Ectodermal cell (in vitro differentiated cells): ENCODE measurements at regions not wholly inside any gene's neighbourhood (a gene's known extent, or its start where the extent isn't known, plus 50 kb on each side); places are given as distances from the start of the nearest gene placed in this dataset.
"Not testable (repeated sequence)": the region's sequence is repeated elsewhere in the genome, so short reads cannot be mapped to it uniquely, and the experiment has no call there.

ENCODE experiments used
- H3K27ac ChIP-seq: 2 replicates; pipeline ENCODE4 v1.7.0; 2013; ENCODE audit warnings: mild to moderate bottlenecking, low read depth, low read length; ENCODE audit not compliant: insufficient read depth, poor library complexity, severe bottlenecking
- H3K27me3 ChIP-seq: 2 replicates; pipeline ENCODE4 v1.7.0; 2013; ENCODE audit warnings: mild to moderate bottlenecking, low read length; ENCODE audit not compliant: insufficient read depth, control insufficient read depth, poor library complexity, severe bottlenecking
- H3K36me3 ChIP-seq: one replicate; pipeline ENCODE4 v1.7.0; 2013; ENCODE audit warnings: low read length; ENCODE audit not compliant: control insufficient read depth, insufficient read depth
- H3K4me1 ChIP-seq: one replicate; pipeline ENCODE4 v1.7.0; 2013; ENCODE audit warnings: low read length; ENCODE audit not compliant: control insufficient read depth, insufficient read depth
- H3K4me3 ChIP-seq: 2 replicates; pipeline ENCODE4 v1.7.0; 2013; ENCODE audit warnings: low read depth, low read length, control low read depth; ENCODE audit not compliant: insufficient read depth
- H3K9me3 ChIP-seq: 2 replicates; pipeline ENCODE4 v1.7.0; 2013; ENCODE audit warnings: mild to moderate bottlenecking, low read length, moderate library complexity; ENCODE audit not compliant: control insufficient read depth
- WGBS, 2 experiments: methylation state at CpG; one replicate each; pipeline ENCODE4 v1.1.7; 2013; ENCODE audit warnings: missing lambda C conversion rate in 2 of 2; 5-methylcytosine and 5-hydroxymethylcytosine counted together

DNA sequence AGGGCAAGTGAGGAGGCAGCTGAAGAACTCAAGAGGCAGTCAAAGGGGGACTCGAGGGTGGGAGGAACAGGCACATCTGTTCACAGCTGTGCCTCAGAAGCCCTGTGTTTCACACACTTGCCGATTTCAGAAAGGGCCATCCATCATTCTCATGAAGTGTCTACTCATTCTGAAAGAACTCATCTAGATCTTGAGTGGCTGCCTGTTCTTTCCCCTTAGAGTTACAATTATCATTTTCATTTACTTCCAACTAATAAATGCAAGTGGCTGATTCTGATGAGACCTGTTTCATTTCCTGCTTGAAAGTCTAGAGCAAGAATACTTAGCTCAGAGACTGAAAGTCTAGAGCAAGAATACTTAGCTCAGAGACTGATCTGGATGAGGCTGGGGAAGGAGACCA lies 1145.1 kb downstream of the UQCRFS1 start:
- no peak overlapping the region for H3K4me3 ChIP-seq
- no peaks in the 10 kb centered on the region for H3K27me3 ChIP-seq
- H3K36me3 ChIP-seq: no peaks in the 10 kb centered on the region
- H3K9me3 ChIP-seq: no peaks in the 10 kb centered on the region
- no peak overlapping the region for H3K27ac ChIP-seq
- no peaks in the 10 kb centered on the region for H3K4me1 ChIP-seq
- WGBS, 2 experiments: 83 to 86% methylated on average over 2 of the region's 2 CpGs

DNA sequence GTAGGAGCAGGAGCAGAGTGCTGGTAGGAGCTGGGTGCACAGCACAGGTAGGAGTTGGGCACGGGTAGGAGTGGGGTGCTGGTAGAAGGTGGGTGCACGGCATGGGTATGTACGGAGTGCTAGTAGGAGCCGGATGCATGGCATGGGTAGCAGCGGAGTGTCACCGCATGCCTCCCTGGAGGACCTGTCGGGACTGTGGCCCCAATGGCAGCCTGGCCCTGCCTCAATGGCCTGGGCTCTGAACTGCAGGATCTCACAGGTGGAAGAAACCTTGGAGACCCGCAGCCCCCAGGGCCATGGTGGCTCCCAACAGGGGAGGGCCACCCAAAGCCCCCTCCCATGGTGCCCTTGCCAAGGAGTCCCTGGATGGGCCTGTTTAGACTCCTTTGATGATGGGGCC lies 1146.0 kb downstream of the UQCRFS1 start:
- no peak overlapping the region for H3K4me3 ChIP-seq
- no peaks in the 10 kb centered on the region for H3K4me1 ChIP-seq
- H3K9me3 ChIP-seq: no peaks in the 10 kb centered on the region
- H3K27me3 ChIP-seq: no peaks in the 10 kb centered on the region
- H3K27ac ChIP-seq: no peak overlapping the region
- WGBS, 2 experiments: 94% methylated on average over 8 of the region's 8 CpGs
- no peaks in the 10 kb centered on the region for H3K36me3 ChIP-seq

DNA sequence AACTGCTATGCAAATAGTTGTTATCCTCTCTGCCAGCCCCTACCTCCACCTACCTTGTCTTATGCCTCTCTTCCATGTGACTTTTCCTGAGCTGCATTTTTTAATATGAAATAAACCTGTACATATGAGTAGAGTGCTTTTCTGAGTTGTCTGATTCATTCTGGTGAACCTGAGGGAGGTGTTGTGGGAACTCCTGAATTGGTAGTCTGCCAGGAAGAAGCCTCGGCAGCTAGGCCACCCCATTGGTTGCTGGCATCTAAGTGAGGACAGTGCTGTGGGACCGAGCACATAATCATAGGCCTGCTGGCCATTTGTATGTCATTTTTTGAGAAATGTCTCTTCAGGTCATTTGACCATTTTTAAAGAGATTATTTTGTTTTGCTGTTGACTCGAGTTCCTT lies 1146.8 kb downstream of the UQCRFS1 start:
- 91 to 97% methylated on average over 3 of the region's 3 CpGs for WGBS, 2 experiments
- Histone ChIP-seq H3K4me1 (no peaks in the 10 kb centered on the region), H3K27ac (no peak overlapping the region), H3K9me3 (no peaks in the 10 kb centered on the region), H3K36me3 (no peaks in the 10 kb centered on the region), H3K4me3 (no peak overlapping the region), H3K27me3 (no peaks in the 10 kb centered on the region)

DNA sequence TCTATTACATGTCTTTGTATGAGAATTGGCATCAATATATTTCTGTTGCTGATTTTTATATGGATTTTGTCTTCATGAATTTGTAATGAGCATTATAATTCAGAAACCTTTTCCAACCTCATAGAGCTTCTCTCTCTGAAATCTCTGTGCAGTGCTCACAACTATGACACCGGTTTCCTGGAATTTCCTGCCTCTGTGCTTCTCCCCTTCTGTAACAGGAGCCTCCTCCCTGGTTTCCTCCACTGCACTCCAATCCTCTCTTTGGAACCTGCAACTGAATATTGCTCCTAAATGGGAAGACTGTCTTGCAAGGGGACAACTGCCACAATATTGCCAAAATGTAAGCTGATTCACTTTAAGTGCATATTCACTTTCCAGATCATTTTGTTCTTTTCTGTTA lies 1147.9 kb downstream of the UQCRFS1 start:
- Histone ChIP-seq H3K36me3 (no peaks in the 10 kb centered on the region), H3K4me3 (no peak overlapping the region), H3K9me3 (no peaks in the 10 kb centered on the region), H3K27ac (no peak overlapping the region), H3K27me3 (no peaks in the 10 kb centered on the region), H3K4me1 (no peaks in the 10 kb centered on the region)
- WGBS, 2 experiments: 67% methylated on average over 1 of the region's 1 CpG

- H3K27ac ChIP-seq: no peak overlapping the region
- no peaks in the 10 kb centered on the region for H3K36me3 ChIP-seq
- no peak overlapping the region for H3K4me3 ChIP-seq
- H3K4me1 ChIP-seq: no peaks in the 10 kb centered on the region
- 92 to 96% methylated on average over 1 of the region's 2 CpGs for WGBS, 2 experiments
- no peaks in the 10 kb centered on the region for H3K27me3 ChIP-seq
- no peaks in the 10 kb centered on the region for H3K9me3 ChIP-seq
Observed at GRCh38 chr19:28063702-28064101, 1149.2 kb downstream of the UQCRFS1 start.

DNA sequence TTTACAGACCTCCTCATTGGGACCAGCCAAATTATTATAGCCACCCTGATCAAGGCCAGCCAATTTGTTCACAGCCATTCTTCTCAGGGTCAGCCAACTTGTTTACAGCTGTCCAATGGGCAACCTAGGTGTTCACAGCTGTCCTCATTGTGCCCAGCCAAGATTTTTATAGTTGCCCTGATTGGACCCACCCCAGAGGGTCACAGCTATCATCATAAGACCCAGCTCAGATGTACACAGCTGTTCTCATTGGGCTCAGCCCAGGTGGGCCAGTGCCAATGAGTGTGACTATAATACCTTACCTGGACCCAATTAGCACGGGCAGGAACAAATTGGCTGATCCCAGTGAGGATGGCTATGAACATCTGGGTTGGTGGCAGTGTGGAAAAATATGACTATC lies 1151.8 kb downstream of the UQCRFS1 start:
- no peak overlapping the region for H3K4me3 ChIP-seq
- no peaks in the 10 kb centered on the region for H3K36me3 ChIP-seq
- H3K27me3 ChIP-seq: no peaks in the 10 kb centered on the region
- 95 to 96% methylated on average over 1 of the region's 1 CpG for WGBS, 2 experiments
- no peaks in the 10 kb centered on the region for H3K4me1 ChIP-seq
- no peak overlapping the region for H3K27ac ChIP-seq
- H3K9me3 ChIP-seq: no peaks in the 10 kb centered on the region

- H3K4me1 ChIP-seq, H3K4me3 ChIP-seq, H3K9me3 ChIP-seq, H3K27ac ChIP-seq, H3K36me3 ChIP-seq, H3K27me3 ChIP-seq: not testable (repeated sequence)
Observed at GRCh38 chr19:28057026-28057425, 1155.9 kb downstream of the UQCRFS1 start.

- 77% methylated on average over 6 of the region's 6 CpGs for WGBS, 2 experiments
- H3K4me1 ChIP-seq: no peaks in the 10 kb centered on the region
- no peak overlapping the region for H3K27ac ChIP-seq
- H3K9me3 ChIP-seq: no peaks in the 10 kb centered on the region
- no peaks in the 10 kb centered on the region for H3K36me3 ChIP-seq
- H3K27me3 ChIP-seq: no peaks in the 10 kb centered on the region
- H3K4me3 ChIP-seq: no peak overlapping the region
Observed at GRCh38 chr19:28051047-28051446, 1161.9 kb downstream of the UQCRFS1 start.

- H3K27me3 ChIP-seq: no peaks in the 10 kb centered on the region
- H3K36me3 ChIP-seq: no peaks in the 10 kb centered on the region
- no peak overlapping the region for H3K27ac ChIP-seq
- H3K9me3 ChIP-seq: no peaks in the 10 kb centered on the region
- WGBS, 2 experiments: 91 to 93% methylated on average over 2 of the region's 2 CpGs
- no peaks in the 10 kb centered on the region for H3K4me1 ChIP-seq
- H3K4me3 ChIP-seq: no peak overlapping the region
Observed at GRCh38 chr19:28049875-28050274, 1163.1 kb downstream of the UQCRFS1 start.

DNA sequence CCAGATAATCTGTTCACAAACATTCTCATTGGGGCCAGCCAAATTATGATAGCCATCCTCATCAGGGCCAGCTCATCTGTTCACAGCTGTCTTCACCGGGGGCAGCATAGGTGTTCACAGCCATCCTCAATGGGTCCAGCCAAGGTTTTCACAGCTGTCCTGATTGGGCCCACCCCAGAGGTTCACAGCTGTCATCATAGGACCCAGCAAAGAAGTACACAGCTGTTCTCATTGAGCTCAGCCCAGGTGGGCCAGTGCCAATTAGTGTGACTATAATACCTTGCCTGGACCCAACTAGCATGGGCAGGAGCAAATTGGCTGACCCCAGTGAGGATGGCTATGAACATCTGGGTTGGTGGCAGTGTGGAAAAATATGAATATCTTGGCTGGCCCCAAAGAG lies 1166.0 kb downstream of the UQCRFS1 start:
- H3K27ac ChIP-seq: no peak overlapping the region
- whole genome bisulfite sequencing, 2 experiments: 95 to 98% methylated on average over 1 of the region's 1 CpG

GRCh38 chr19:28045621-28046020 lies 1167.3 kb downstream of the UQCRFS1 start:
- no peak overlapping the region for H3K27ac ChIP-seq
- H3K36me3 ChIP-seq: no peaks in the 10 kb centered on the region
- no peaks in the 10 kb centered on the region for H3K27me3 ChIP-seq
- no peaks in the 10 kb centered on the region for H3K9me3 ChIP-seq
- no peak overlapping the region for H3K4me3 ChIP-seq
- no peaks in the 10 kb centered on the region for H3K4me1 ChIP-seq
- 95 to 100% methylated on average over 2 of the region's 2 CpGs for WGBS, 2 experiments

More for the DNA sequence above, 1166.0 kb downstream of the UQCRFS1 start:
- no peak overlapping the region for H3K4me3 ChIP-seq
- H3K36me3 ChIP-seq: no peaks in the 10 kb centered on the region
- no peaks in the 10 kb centered on the region for H3K9me3 ChIP-seq
- H3K4me1 ChIP-seq: no peaks in the 10 kb centered on the region
- no peaks in the 10 kb centered on the region for H3K27me3 ChIP-seq
